OCI-LY1 (cell line): ENCODE measurements at regions not wholly inside any gene's neighbourhood (a gene's known extent, or its start where the extent isn't known, plus 50 kb on each side); places are given as distances from the start of the nearest gene placed in this dataset.

Source experiments
- EZH2 ChIP-seq: fragments of 200-600 bp; sonication (generic), shearing (Covaris generic); IDR thresholded peaks from 2 replicates; pipeline ENCODE4 v1.8.0; 2017; ENCODE audit warnings: borderline replicate concordance, mixed run types, mild to moderate bottlenecking, antibody characterized with exemption, low read length, moderate library complexity, mixed read lengths
- TF ChIP-seq, protein P1 (sequence below): fragments of 200-600 bp; sonication (generic), shearing (Covaris generic); IDR thresholded peaks from 2 replicates; pipeline ENCODE4 v1.5.1; 2017; ENCODE audit warnings: mild to moderate bottlenecking, antibody characterized with exemption, low read length, moderate library complexity, mixed read lengths

DNA sequence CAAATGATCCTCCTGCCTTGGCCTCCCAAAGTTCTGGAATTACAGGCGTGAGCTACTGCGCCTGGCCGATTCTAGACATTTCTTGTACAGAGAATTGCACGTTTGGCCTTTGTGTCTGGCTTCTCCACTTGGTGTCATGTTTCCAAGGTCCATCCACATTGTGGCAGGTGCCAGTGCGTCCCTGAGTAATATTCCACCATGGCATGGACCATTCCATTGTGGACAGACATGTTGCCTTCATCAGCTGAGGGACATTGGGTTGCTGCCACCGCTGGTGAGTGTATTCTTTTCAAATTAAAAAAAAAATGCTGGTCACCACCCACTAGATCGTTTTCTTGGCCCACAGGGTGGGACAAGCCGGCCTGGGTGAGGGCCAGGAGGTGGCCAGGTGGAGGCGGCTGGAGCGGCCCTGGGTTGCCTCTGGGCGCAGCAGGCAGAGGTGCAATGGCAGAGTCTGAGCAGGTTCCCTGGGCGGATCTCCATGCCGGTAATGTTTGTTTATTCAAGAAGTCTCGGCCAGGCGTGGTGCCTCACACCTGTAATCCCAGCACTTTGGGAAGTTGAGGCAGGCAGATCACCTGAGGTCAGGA, 274.1 kb downstream of the SEC14L1 start:
- TF ChIP-seq, protein P1, sequence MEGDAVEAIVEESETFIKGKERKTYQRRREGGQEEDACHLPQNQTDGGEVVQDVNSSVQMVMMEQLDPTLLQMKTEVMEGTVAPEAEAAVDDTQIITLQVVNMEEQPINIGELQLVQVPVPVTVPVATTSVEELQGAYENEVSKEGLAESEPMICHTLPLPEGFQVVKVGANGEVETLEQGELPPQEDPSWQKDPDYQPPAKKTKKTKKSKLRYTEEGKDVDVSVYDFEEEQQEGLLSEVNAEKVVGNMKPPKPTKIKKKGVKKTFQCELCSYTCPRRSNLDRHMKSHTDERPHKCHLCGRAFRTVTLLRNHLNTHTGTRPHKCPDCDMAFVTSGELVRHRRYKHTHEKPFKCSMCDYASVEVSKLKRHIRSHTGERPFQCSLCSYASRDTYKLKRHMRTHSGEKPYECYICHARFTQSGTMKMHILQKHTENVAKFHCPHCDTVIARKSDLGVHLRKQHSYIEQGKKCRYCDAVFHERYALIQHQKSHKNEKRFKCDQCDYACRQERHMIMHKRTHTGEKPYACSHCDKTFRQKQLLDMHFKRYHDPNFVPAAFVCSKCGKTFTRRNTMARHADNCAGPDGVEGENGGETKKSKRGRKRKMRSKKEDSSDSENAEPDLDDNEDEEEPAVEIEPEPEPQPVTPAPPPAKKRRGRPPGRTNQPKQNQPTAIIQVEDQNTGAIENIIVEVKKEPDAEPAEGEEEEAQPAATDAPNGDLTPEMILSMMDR = no peak
- no peak for TF ChIP-seq EZH2
